ENCODE measurements at regions not wholly inside any gene's neighbourhood (a gene's known extent, or its start where the extent isn't known, plus 50 kb on each side); places are given as distances from the start of the nearest gene placed in this dataset.

- H3K4me3 ChIP-seq (ENCODE audit: low read depth in 1 of 2, low read length in 2 of 2), result no peak overlapping the region
- no peaks in the 10 kb centered on the region for H3K9me3 ChIP-seq (ENCODE audit: low read length)
- no peak overlapping the region for H3K27ac ChIP-seq (ENCODE audit: low read depth, low read length)
- no peaks in the 10 kb centered on the region for H3K36me3 ChIP-seq (ENCODE audit: insufficient read depth, low read length)
- peaks cover 13% of the 10 kb centered on the region for H3K4me1 ChIP-seq (ENCODE audit: insufficient read depth, low read length)
- H3K9ac ChIP-seq (ENCODE audit: low read length), result no peak overlapping the region
- H3K27me3 ChIP-seq (ENCODE audit: control insufficient read depth in 1 of 2, insufficient read depth in 2 of 2, low read length in 2 of 2), result no peaks in the 10 kb centered on the region
Observed at GRCh38 chr3:124256156-124256555, 264.2 kb upstream of the ROPN1 start.

GRCh38 chr3:124256599-124256998 lies 264.7 kb upstream of the ROPN1 start:
- H3K9ac ChIP-seq (ENCODE audit: low read length), result no peak overlapping the region
- no peaks in the 10 kb centered on the region for H3K9me3 ChIP-seq (ENCODE audit: low read length)
- H3K4me1 ChIP-seq (ENCODE audit: insufficient read depth, low read length), result peaks cover 13% of the 10 kb centered on the region
- no peak overlapping the region for H3K4me3 ChIP-seq (ENCODE audit: low read depth in 1 of 2, low read length in 2 of 2)
- H3K27ac ChIP-seq (ENCODE audit: low read depth, low read length), result no peak overlapping the region
- no peaks in the 10 kb centered on the region for H3K36me3 ChIP-seq (ENCODE audit: insufficient read depth, low read length)
- no peaks in the 10 kb centered on the region for H3K27me3 ChIP-seq (ENCODE audit: control insufficient read depth in 1 of 2, insufficient read depth in 2 of 2, low read length in 2 of 2)

GRCh38 chr3:124257336-124257864 lies 265.5 kb upstream of the ROPN1 start:
- no peak overlapping the region for H3K27ac ChIP-seq (ENCODE audit: low read depth, low read length)

GRCh38 chr3:124258057-124258500 lies 266.2 kb upstream of the ROPN1 start:
- Histone ChIP-seq H3K27me3 (ENCODE audit: control insufficient read depth in 1 of 2, insufficient read depth in 2 of 2, low read length in 2 of 2) (no peaks in the 10 kb centered on the region), H3K36me3 (ENCODE audit: insufficient read depth, low read length) (no peaks in the 10 kb centered on the region), H3K4me3 (ENCODE audit: low read depth in 1 of 2, low read length in 2 of 2) (no peak overlapping the region), H3K9me3 (ENCODE audit: low read length) (no peaks in the 10 kb centered on the region), H3K4me1 (ENCODE audit: insufficient read depth, low read length) (peaks cover 13% of the 10 kb centered on the region), H3K27ac (ENCODE audit: low read depth, low read length) (no peak overlapping the region), H3K9ac (ENCODE audit: low read length) (no peak overlapping the region)

More at GRCh38 chr3:124257336-124257864, 265.5 kb upstream of the ROPN1 start:
- Histone ChIP-seq H3K4me1 (ENCODE audit: insufficient read depth, low read length) (peaks cover 13% of the 10 kb centered on the region), H3K36me3 (ENCODE audit: insufficient read depth, low read length) (no peaks in the 10 kb centered on the region), H3K9ac (ENCODE audit: low read length) (no peak overlapping the region), H3K4me3 (ENCODE audit: low read depth in 1 of 2, low read length in 2 of 2) (no peak overlapping the region), H3K9me3 (ENCODE audit: low read length) (no peaks in the 10 kb centered on the region), H3K27me3 (ENCODE audit: control insufficient read depth in 1 of 2, insufficient read depth in 2 of 2, low read length in 2 of 2) (no peaks in the 10 kb centered on the region)

DNA sequence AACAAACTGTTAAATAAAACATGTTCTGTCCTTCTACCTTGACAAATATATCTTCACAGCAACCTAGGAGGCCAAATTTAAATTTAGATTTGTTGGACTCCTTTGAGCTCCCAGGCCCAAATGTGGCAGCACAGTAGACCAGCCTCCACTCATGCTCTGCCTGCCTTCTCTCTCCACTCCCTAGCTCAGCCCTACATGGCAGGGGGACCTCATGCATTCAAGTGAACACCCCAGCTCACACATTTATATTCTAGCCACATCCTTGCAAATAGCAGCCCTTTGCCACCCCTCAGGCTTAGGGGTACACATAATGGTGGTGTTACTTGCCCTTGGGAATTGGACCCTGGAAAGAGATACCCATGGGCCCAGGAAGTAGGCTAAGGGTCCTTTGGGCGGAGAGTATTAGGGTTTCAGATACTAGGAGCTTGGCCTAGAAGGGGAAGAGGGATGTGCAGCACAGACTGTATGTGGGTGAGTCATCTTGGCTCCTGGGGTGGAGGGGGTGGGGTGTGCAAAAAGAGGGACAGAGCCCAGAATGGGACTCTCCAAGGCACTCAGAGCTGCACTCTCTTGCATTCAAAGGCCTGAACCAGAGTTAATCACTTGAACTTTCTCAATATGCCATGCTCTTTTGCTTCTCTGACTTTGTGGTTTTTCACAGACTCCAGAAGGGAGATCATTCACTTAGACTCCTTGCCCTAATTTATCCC lies 268.4 kb upstream of the ROPN1 start:
- Histone ChIP-seq H3K36me3 (ENCODE audit: insufficient read depth, low read length) (no peaks in the 10 kb centered on the region), H3K9ac (ENCODE audit: low read length) (no peak overlapping the region), H3K4me1 (ENCODE audit: insufficient read depth, low read length) (peaks cover 13% of the 10 kb centered on the region), H3K27ac (ENCODE audit: low read depth, low read length) (no peak overlapping the region), H3K9me3 (ENCODE audit: low read length) (no peaks in the 10 kb centered on the region), H3K4me3 (ENCODE audit: low read depth in 1 of 2, low read length in 2 of 2) (no peak overlapping the region), H3K27me3 (ENCODE audit: control insufficient read depth in 1 of 2, insufficient read depth in 2 of 2, low read length in 2 of 2) (no peaks in the 10 kb centered on the region)

GRCh38 chr3:124261306-124261705 lies 269.4 kb upstream of the ROPN1 start:
- Histone ChIP-seq H3K27me3 (ENCODE audit: control insufficient read depth in 1 of 2, insufficient read depth in 2 of 2, low read length in 2 of 2) (no peaks in the 10 kb centered on the region), H3K27ac (ENCODE audit: low read depth, low read length) (no peak overlapping the region), H3K4me1 (ENCODE audit: insufficient read depth, low read length) (peaks cover 13% of the 10 kb centered on the region), H3K9ac (ENCODE audit: low read length) (no peak overlapping the region), H3K36me3 (ENCODE audit: insufficient read depth, low read length) (no peaks in the 10 kb centered on the region), H3K4me3 (ENCODE audit: low read depth in 1 of 2, low read length in 2 of 2) (no peak overlapping the region), H3K9me3 (ENCODE audit: low read length) (no peaks in the 10 kb centered on the region)

DNA sequence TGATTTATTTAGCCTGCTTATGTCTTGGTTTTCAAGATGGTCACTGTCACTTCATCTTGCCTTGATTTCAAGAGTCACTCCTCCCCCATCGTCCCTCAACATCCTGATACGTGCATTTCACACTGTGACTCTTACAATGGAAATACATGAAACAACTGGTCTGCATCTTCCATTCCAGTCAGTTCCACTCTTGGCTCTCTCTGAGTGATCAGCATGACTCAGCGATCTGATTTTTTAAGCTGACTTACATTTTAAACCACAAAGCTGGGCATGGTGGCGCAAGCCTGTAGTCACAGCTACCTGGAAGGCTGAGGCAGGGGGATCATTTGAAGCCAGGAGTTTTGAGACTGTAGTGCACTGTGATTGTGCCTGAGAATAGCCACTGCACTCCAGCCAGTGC lies 271.2 kb upstream of the ROPN1 start:
- Histone ChIP-seq H3K4me3 (ENCODE audit: low read depth in 1 of 2, low read length in 2 of 2) (no peak overlapping the region), H3K36me3 (ENCODE audit: insufficient read depth, low read length) (no peaks in the 10 kb centered on the region), H3K27ac (ENCODE audit: low read depth, low read length) (no peak overlapping the region), H3K27me3 (ENCODE audit: control insufficient read depth in 1 of 2, insufficient read depth in 2 of 2, low read length in 2 of 2) (no peaks in the 10 kb centered on the region), H3K9me3 (ENCODE audit: low read length) (no peaks in the 10 kb centered on the region), H3K9ac (ENCODE audit: low read length) (no peak overlapping the region), H3K4me1 (ENCODE audit: insufficient read depth, low read length) (peaks cover 5% of the 10 kb centered on the region)

DNA sequence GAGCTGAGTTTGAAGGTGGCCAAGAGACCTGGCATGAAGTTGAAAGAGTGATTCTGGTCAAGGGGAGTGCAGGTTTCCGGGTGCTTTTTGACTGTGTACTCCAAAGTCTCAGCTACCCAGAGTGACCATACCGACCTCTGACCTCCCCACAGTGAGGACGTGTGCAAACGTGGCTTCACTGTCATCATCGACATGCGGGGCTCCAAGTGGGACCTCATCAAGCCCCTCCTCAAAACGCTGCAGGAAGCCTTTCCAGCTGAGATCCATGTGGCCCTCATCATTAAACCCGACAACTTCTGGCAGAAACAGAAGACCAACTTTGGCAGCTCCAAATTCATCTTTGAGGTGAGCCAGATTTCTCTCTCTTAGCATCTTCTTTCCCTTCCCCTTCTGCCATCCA lies 272.4 kb upstream of the ROPN1 start:
- no peak overlapping the region for H3K9ac ChIP-seq (ENCODE audit: low read length)
- H3K27ac ChIP-seq (ENCODE audit: low read depth, low read length), result no peak overlapping the region

GRCh38 chr3:124266487-124266886 lies 274.6 kb upstream of the ROPN1 start:
- H3K36me3 ChIP-seq (ENCODE audit: insufficient read depth, low read length), result no peaks in the 10 kb centered on the region
- no peak overlapping the region for H3K27ac ChIP-seq (ENCODE audit: low read depth, low read length)
- H3K9me3 ChIP-seq (ENCODE audit: low read length), result no peaks in the 10 kb centered on the region
- no peak overlapping the region for H3K9ac ChIP-seq (ENCODE audit: low read length)
- H3K4me1 ChIP-seq (ENCODE audit: insufficient read depth, low read length), result no peaks in the 10 kb centered on the region
- H3K27me3 ChIP-seq (ENCODE audit: control insufficient read depth in 1 of 2, insufficient read depth in 2 of 2, low read length in 2 of 2), result no peaks in the 10 kb centered on the region
- no peak overlapping the region for H3K4me3 ChIP-seq (ENCODE audit: low read depth in 1 of 2, low read length in 2 of 2)

More for the DNA sequence above, 272.4 kb upstream of the ROPN1 start:
- no peaks in the 10 kb centered on the region for H3K36me3 ChIP-seq (ENCODE audit: insufficient read depth, low read length)
- no peak overlapping the region for H3K4me3 ChIP-seq (ENCODE audit: low read depth in 1 of 2, low read length in 2 of 2)
- H3K27me3 ChIP-seq (ENCODE audit: control insufficient read depth in 1 of 2, insufficient read depth in 2 of 2, low read length in 2 of 2), result no peaks in the 10 kb centered on the region
- peaks cover 5% of the 10 kb centered on the region for H3K4me1 ChIP-seq (ENCODE audit: insufficient read depth, low read length)
- H3K9me3 ChIP-seq (ENCODE audit: low read length), result no peaks in the 10 kb centered on the region

GRCh38 chr3:124267406-124267805 lies 275.5 kb upstream of the ROPN1 start:
- no peak overlapping the region for H3K4me3 ChIP-seq (ENCODE audit: low read depth in 1 of 2, low read length in 2 of 2)
- no peak overlapping the region for H3K27ac ChIP-seq (ENCODE audit: low read depth, low read length)
- no peaks in the 10 kb centered on the region for H3K9me3 ChIP-seq (ENCODE audit: low read length)
- no peak overlapping the region for H3K9ac ChIP-seq (ENCODE audit: low read length)
- H3K4me1 ChIP-seq (ENCODE audit: insufficient read depth, low read length), result no peaks in the 10 kb centered on the region
- H3K36me3 ChIP-seq (ENCODE audit: insufficient read depth, low read length), result no peaks in the 10 kb centered on the region
- H3K27me3 ChIP-seq (ENCODE audit: control insufficient read depth in 1 of 2, insufficient read depth in 2 of 2, low read length in 2 of 2), result no peaks in the 10 kb centered on the region

DNA sequence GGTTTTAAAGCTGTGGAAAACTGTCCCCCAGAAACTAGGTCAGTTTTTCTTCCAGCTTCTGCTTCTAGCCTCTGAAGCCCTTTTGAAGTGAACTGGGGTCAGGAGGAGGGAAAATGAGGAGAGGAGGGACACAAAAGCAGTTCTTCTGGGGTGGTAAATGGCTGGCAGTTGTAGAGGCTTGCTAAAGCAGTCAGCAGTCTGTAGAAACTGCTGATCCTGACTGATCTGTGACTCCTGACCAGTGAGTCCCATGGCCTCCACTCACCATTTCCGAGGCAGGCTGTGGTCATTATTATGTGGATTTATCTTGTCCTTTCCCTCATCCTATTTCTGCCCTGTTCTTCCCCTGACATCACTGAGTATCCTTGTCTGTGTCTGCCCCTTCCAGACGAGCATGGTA lies 276.4 kb upstream of the ROPN1 start:
- no peak overlapping the region for H3K4me3 ChIP-seq (ENCODE audit: low read depth in 1 of 2, low read length in 2 of 2)
- H3K27me3 ChIP-seq (ENCODE audit: control insufficient read depth in 1 of 2, insufficient read depth in 2 of 2, low read length in 2 of 2), result no peaks in the 10 kb centered on the region
- no peak overlapping the region for H3K9ac ChIP-seq (ENCODE audit: low read length)
- no peaks in the 10 kb centered on the region for H3K9me3 ChIP-seq (ENCODE audit: low read length)
- H3K27ac ChIP-seq (ENCODE audit: low read depth, low read length), result no peak overlapping the region
- H3K4me1 ChIP-seq (ENCODE audit: insufficient read depth, low read length), result no peaks in the 10 kb centered on the region
- no peaks in the 10 kb centered on the region for H3K36me3 ChIP-seq (ENCODE audit: insufficient read depth, low read length)

DNA sequence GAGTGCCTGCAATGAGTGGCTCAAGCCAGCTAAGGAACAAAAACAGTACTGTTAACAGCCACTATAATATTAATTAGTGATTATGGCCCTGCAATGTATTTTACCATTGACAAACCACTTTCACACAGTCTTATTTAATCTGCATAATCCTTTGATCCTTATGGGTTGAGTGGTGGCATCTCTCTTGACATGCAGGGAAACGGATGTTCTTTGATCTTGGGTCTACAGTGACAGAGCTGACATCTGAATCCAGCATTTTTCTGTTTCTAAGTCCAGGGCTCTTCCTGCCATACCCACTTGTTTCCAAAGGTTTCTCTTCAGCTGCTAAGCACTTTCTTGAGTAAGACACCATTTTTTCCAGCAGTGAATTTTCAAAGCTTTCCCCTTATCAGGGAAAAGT lies 277.7 kb upstream of the ROPN1 start:
- no peaks in the 10 kb centered on the region for H3K36me3 ChIP-seq (ENCODE audit: insufficient read depth, low read length)
- H3K4me1 ChIP-seq (ENCODE audit: insufficient read depth, low read length), result no peaks in the 10 kb centered on the region
- H3K9ac ChIP-seq (ENCODE audit: low read length), result no peak overlapping the region
- H3K4me3 ChIP-seq (ENCODE audit: low read depth in 1 of 2, low read length in 2 of 2), result no peak overlapping the region
- H3K27me3 ChIP-seq (ENCODE audit: control insufficient read depth in 1 of 2, insufficient read depth in 2 of 2, low read length in 2 of 2), result no peaks in the 10 kb centered on the region
- no peaks in the 10 kb centered on the region for H3K9me3 ChIP-seq (ENCODE audit: low read length)
- H3K27ac ChIP-seq (ENCODE audit: low read depth, low read length), result no peak overlapping the region

Measured in muscle layer of colon (tissue), 2 donors.